Hematopoietic multipotent progenitor cell (in vitro differentiated cells): ENCODE measurements at regions not wholly inside any gene's neighbourhood (a gene's known extent, or its start where the extent isn't known, plus 50 kb on each side); places are given as distances from the start of the nearest gene placed in this dataset.
A peak's percentile ranks its signal among the peaks of the same experiment; 100 is the strongest.
"Not testable (repeated sequence)": the region's sequence is repeated elsewhere in the genome, so short reads cannot be mapped to it uniquely, and the experiment has no call there.

Source experiments
- DNase-seq, 3 donors: peaks; one replicate each; pipeline ENCODE4 v3.0.0-alpha.2; 2011 to 2015; ENCODE audit warnings: low read depth in 2 of 3, low spot score in 2 of 3

- no peak for DNase-seq
Observed at GRCh38 chr3:137820366-137820765, 56.3 kb downstream of the SOX14 start.

DNA sequence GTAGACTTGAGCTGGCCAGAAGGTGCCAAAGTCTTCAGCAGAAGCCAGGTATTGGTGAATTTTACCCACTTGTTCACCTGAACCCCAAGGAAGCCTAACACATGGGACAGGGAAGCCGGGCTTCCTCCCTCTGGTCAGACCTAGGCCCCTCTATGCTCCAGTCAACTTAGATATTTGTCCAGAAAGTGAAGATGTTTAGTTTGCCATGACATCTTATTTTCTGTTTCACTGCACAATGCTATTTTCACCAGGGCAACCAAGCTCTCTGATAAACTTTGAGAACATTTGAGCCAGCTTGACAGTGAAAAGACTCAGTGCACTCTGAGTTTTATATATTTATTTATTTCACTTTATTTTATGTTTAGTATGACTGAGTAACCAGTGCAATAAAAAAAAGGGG lies 71.0 kb downstream of the SOX14 start:
- DNase-seq: no peak

DNA sequence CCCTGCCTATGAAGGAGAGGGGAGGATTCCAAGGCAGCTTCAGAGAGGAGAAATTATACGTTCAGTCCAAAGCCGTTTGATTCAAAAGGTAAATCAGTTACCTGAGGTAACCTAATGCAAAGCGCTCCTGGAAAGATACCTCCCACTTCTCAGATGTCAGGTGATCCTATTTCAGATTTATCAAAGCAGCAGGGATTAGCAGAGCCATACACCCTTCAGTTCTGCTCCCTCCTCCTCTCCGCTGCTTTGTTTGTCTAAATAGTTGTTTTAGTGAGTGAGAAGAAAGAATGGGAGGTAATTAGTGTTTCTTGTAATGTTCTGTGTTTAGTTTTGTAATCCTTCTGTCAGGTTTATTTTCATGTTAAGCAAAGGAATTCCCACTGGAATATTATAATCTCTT lies 81.1 kb downstream of the SOX14 start:
- DNase-seq: no peak

GRCh38 chr3:137845666-137846065 lies 81.6 kb downstream of the SOX14 start:
- no peak for DNase-seq

- no peak for DNase-seq
Observed at GRCh38 chr3:137852391-137852830, 88.3 kb downstream of the SOX14 start.

GRCh38 chr3:137854533-137855261 lies 90.6 kb downstream of the SOX14 start:
- no peak for DNase-seq

DNA sequence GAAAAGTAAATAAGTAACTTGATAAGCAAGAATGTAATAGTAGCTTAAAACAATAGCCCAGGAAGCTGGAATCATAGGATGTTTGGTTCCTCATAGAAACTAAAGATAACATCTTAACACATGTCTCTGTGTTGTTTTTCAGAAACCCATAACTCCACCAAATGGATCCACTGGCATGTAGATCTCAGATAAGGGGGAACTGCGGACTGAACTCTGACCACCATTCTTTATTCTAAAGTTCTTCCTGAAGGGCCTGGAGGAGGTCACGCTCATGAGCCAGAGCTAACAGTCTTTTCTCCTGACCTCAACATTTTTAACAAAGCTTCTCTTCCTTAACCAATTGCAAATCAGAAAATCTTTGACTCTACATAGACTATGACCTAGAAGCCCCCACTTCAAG lies 101.9 kb downstream of the SOX14 start:
- DNase-seq: no peak

DNA sequence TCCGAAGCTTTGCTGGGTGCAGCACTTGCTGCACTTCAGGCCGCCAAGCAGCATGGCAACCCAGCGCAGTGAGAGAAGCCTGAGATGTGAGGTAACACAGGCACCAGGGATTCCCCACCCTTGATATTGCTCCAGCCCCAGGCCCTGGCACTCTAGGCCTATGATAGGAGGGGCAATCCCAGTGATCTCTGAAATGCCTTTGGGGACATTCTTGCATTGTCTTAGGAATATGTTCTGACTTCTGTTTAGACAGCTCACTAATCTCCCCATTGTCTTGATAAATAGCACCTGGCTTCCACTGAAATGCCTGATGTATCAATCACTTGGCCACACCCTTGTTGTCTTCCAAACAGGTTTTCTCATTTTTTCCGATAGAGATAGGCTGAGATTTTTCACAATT lies 102.8 kb downstream of the SOX14 start:
- DNase-seq: no peak

GRCh38 chr3:137867611-137868010 lies 103.5 kb downstream of the SOX14 start:
- no peak for DNase-seq

- no peak for DNase-seq
Observed at GRCh38 chr3:137869022-137869421, 104.9 kb downstream of the SOX14 start.

GRCh38 chr3:137872589-137872988 lies 108.5 kb downstream of the SOX14 start:
- DNase-seq: not testable (repeated sequence)

- DNase-seq: not testable (repeated sequence)
Observed at GRCh38 chr3:137896842-137897241, 113.1 kb upstream of the CLDN18 start.

DNA sequence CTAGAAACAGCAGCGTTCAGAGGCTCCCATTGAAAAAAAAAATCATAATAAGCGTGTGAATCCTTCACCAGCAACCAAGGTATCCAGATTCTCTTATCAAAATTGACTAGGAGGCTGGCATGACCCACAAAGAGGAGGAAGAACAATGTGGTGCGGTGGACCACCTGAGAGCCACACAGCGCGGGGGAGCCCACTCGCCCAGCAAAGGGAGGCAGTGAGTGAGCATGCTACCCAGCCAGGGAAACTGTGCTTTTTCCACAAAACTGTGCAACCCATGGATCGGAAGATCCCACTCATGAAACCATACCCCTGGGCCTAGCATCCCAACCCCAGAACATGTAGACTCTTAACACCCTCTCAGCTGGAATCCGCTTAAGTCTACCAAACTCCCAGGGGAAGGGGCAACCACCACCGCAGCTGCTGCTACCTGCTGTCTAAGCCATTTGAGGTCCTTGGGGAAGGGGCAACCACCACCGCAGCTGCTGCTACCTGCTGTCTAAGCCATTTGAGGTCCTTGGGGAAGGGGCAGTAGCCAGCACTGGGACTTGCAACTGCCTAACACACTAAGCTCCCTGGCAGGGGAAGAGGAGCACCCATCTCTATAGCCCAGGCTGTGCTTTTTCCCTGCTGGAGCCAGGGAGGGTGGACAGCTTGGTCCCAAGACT lies 102.8 kb upstream of the CLDN18 start:
- DNase-seq: no peak

- no peak for DNase-seq
Observed at GRCh38 chr3:137924628-137925027, 85.3 kb upstream of the CLDN18 start.

DNA sequence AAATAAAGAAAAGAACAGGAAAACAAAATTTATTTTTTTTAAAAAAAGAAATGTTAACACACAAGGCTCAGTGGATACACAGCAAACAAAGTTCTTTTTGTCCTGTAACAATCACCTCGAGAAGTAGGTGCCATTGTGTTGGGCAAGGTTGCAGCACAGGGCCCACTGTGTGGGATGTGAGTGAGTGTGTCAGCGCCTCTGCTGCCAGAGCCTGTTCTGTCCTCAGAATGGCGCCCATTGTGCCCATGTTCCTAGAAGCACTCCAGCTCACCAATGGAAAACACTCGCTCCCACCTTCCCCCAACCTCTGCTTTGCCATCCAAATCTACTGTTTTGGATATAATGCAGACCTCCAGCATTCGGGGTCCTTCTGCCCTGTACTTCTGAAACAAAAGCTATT lies 84.9 kb upstream of the CLDN18 start:
- no peak for DNase-seq

- DNase-seq: no peak
Observed at GRCh38 chr3:137926991-137927390, 83.0 kb upstream of the CLDN18 start.

DNA sequence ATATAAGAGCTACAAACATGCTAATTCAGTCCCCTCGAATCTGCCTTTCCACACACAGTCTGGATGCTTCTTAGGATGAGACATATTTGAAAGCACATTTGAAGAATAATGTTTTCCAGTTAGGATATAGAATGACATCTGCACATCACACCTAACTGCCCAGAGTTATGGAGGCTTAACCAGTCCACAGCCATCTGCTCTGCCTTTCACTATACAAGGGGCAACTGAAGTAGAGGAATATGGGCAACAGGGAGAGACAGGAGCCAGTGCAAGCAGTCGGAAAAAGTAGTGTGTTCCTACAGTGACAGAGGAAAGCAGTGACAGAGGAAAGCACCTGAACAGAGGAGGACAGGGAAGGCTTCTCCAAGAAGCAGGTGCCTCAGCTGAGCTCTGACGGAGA lies 79.0 kb upstream of the CLDN18 start:
- DNase-seq: no peak

GRCh38 chr3:137938876-137939275 lies 71.1 kb upstream of the CLDN18 start:
- no peak for DNase-seq

DNA sequence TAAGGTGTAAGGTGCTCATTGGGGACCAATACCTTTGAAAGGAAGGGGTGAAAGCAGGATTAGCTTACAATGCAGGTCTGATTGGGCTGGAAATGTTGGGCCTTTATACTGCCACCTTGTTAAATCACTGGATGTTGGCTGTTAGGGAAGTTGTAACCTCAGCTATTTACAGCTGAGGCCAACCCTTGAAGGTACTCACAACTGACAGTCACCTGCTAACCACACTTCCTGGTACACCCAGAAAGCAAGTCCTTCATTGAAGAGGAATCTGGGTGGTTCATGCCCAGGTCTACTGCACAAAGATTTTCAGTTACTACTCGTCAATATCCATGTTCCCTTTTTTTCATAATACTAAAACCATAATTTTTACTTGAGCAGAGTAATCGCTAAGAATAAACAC lies 65.4 kb upstream of the CLDN18 start:
- DNase-seq: no peak

- peak in 2 of 3 donors; percentile 55 to 75 for DNase-seq
Observed at GRCh38 chr3:137946356-137946973, 63.5 kb upstream of the CLDN18 start.

DNA sequence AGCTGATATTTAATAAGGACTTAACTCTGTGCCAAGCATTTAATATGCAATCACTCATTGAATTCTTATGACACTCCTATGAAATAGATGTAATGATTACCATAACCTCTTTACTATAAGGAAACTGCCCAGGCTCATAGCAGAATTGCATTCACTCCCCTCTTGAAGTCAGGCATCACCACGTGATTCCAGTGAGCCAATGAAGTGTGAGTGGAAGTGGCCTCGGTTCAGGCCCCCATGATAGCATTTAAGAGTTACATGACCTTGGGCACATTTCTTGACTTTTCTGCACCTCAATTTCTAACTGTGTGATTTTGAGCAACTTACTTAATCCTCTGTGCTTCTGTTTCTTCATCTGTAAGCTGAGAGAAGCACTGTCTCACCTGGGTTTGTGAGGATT lies 62.8 kb upstream of the CLDN18 start:
- DNase-seq: no peak
